Stimulated activated naive CD8-positive, alpha-beta T cell treated with anti-CD3 and anti-CD28 coated beads, Interleukin-15, amount 100 ng/mL, for 72 hours (primary cell): ENCODE measurements at regions not wholly inside any gene's neighbourhood (a gene's known extent, or its start where the extent isn't known, plus 50 kb on each side); places are given as distances from the start of the nearest gene placed in this dataset.

Experiments
- ATAC-seq: fragments of 150-1000 bp; cut with Tn5 transposase; 2 replicates; pipeline ENCODE4 v1.10.0; 2021; ENCODE audit warnings: mild to moderate bottlenecking, moderate library complexity
- DNase-seq, 2 donors: peaks; one replicate each; pipeline ENCODE4 v3.0.0; 2021 to 2022
- H3K27ac Mint-ChIP-seq, 2 donors: one replicate each; pipeline ENCODE4 v1.8.0; 2022; ENCODE audit warnings: mild to moderate bottlenecking in 2 of 2, mixed read lengths in 2 of 2, moderate library complexity in 2 of 2
- H3K27me3 Mint-ChIP-seq: one replicate; pipeline ENCODE4 v1.8.0; 2022; ENCODE audit warnings: mixed read lengths
- H3K4me1 Mint-ChIP-seq: one replicate; pipeline ENCODE4 v1.8.0; 2022; ENCODE audit warnings: mild to moderate bottlenecking, mixed read lengths
- H3K4me3 Mint-ChIP-seq, 2 donors: one replicate each; pipeline ENCODE4 v1.8.0; 2022; ENCODE audit warnings: mild to moderate bottlenecking in 2 of 2, mixed read lengths in 2 of 2, moderate library complexity in 1 of 2
- H3K9me3 Mint-ChIP-seq, 2 donors: one replicate each; pipeline ENCODE4 v1.8.0; 2022; ENCODE audit warnings: mixed read lengths in 2 of 2

DNA sequence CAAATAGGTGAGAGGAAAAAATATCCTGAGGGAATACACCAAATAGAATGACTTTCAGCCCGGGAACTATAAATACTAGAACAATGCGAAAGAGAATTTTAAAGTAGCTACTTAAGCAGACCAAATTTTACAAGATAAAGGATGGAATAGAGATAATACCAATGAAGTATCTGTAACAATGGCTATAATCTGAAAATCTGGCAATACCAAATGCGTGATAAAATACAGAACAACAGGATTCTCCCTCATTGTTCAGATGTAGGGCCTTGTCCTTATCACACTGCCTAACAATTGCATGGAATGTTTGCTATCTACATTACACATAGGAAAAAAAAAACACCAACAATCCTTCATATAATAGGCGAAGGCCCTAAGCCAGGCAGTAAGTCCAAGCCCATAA is 815.4 kb upstream of the MDGA2 start:
- ATAC-seq (no peak), DNase-seq (no peak)
- Mint-ChIP-seq H3K9me3 (peaks cover 0 to 14% of the 10 kb centered on the region in 2 donors), H3K4me1 (no peaks in the 10 kb centered on the region), H3K27ac (no peak overlapping the region), H3K27me3 (no peaks in the 10 kb centered on the region), H3K4me3 (no peak overlapping the region)

DNA sequence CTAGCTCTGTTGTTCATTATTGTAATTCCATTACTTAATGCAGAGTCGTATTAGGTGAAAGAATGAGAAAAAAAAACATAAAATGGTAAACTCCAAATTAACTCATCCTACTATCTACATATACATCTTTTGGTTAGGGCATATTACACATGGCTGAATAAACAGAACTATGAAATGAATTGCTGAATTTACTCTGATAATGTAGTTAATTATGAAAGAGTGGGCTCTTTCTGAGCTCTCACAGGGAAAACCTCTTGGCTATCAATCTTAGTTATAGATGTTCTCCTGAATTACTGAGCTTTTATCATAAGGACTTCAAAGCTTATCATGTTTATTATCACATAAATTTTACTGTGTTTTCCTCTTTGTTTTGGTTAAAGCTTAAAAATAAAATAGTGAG is 798.5 kb upstream of the MDGA2 start:
- no peak for DNase-seq
- H3K27me3 Mint-ChIP-seq, result no peaks in the 10 kb centered on the region
- no peak overlapping the region for H3K27ac Mint-ChIP-seq
- H3K9me3 Mint-ChIP-seq, result peaks cover 0 to 12% of the 10 kb centered on the region in 2 donors
- no peaks in the 10 kb centered on the region for H3K4me1 Mint-ChIP-seq
- no peak overlapping the region for H3K4me3 Mint-ChIP-seq
- no peak for ATAC-seq

DNA sequence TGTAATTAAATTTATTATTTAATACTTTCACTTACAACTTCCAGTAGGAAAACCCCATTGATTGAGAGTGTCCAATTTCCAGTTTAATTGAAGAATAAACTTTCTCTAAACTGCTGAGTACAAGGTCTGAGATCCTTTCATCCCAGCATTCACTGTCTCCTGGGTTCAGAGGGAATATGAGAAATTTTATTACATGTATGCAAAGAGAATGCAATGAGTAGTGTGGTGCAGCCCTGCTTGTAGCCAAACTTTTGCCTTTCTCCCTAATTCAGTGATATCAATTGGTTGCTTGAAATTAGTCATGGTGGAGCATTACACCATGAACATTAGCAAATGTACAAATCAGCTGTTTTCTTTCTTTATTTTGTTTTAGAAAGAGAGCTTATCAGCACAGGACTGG is 780.6 kb upstream of the MDGA2 start:
- H3K9me3 Mint-ChIP-seq, result no peaks in the 10 kb centered on the region
- H3K4me3 Mint-ChIP-seq, result no peak overlapping the region
- no peaks in the 10 kb centered on the region for H3K4me1 Mint-ChIP-seq
- no peak for ATAC-seq
- H3K27me3 Mint-ChIP-seq, result no peaks in the 10 kb centered on the region
- no peak overlapping the region for H3K27ac Mint-ChIP-seq
- no peak for DNase-seq

DNA sequence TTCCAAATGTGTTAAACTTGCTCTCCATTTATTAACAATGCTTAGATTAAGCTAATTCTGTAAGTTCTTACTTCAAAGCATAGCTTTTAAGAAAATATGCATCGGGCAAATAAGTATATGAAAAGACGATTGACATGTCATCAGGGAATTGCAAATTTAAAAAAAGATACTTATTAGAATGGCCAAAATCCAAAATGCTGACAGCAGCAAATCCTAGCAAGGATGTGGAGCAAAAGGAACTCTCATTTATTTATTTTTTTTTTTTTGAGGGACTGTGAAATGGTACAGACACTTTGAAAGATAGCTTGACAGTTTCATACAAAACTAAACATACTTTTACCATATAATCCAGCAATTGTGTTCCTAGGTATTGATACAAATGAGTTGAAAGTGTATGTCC is 779.5 kb upstream of the MDGA2 start:
- Mint-ChIP-seq H3K27ac (no peak overlapping the region), H3K9me3 (no peaks in the 10 kb centered on the region), H3K4me1 (no peaks in the 10 kb centered on the region), H3K4me3 (no peak overlapping the region), H3K27me3 (no peaks in the 10 kb centered on the region)
- ATAC-seq, result no peak
- DNase-seq, result no peak

DNA sequence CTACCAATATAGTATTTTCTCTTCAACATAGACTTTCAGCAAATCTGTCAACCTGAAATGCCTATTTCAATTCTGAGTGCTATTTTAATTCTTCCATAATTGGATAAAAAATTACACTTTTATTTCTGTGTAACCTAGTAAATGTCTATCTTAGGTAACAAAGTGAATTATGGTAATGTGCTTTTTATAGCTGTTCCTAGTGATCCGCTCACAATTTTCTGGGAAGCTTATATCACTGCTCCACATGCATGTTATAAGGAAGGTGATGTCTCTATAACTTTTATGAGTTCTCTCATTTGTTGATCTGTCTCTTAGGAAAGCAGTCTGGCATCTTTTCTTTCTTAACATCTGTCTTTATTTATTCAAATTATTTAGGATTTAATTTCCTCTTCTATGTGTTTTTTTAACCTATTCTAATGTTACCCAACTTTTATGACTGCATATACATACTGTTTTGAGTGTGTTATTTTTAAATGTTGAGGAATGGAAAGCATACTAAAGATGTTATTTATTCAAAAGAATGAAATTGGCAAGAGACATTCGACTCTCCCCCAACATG is 777.1 kb upstream of the MDGA2 start:
- Mint-ChIP-seq H3K27me3 (no peaks in the 10 kb centered on the region), H3K4me3 (no peak overlapping the region), H3K4me1 (no peaks in the 10 kb centered on the region), H3K27ac (no peak overlapping the region), H3K9me3 (peaks cover 5 to 7% of the 10 kb centered on the region in 2 donors)
- DNase-seq, result no peak
- ATAC-seq, result no peak

DNA sequence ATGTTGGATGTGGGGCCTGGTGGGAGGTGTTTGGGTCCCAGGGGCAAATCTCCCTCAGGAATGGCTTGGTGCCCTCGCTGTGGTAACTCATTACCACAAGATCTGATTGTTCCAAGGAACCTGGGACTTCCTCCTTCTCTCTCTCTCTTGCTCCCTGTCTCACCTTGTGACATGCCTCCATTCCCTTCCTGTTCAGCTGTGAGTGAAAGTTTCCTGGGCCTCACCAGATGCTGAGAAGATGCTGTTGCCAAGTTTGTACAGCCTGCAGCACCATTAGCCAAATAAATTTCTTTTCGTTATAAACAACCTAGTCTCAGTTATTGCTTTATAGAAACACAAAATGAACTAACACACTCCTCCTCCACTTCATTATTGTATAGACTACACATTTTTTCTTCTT is 759.8 kb upstream of the MDGA2 start:
- Mint-ChIP-seq H3K27ac (no peak overlapping the region), H3K4me1 (no peaks in the 10 kb centered on the region), H3K4me3 (no peak overlapping the region), H3K27me3 (no peaks in the 10 kb centered on the region), H3K9me3 (peaks cover 0 to 10% of the 10 kb centered on the region in 2 donors)
- ATAC-seq (no peak), DNase-seq (no peak)

DNA sequence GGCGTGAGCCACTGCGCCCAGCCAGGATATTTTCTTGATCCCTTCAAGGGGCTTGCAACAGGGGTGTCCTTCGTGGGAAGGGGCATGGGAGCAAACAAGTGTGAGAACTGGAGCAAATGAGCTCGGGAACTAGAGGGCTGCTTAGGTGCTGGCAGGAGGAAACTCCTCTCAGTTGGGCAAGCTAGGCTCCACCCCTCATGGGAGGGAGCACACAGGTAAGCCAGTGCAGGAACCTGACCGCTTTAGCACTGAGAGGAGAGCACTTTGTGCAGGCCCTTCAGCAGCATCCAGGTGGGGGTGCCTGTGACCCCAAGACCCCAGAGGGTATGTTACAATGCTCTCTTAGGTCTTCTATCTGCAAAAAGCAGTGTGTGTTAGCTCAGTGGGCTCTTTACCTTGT is 755.4 kb upstream of the MDGA2 start:
- ATAC-seq, result no peak
- Mint-ChIP-seq H3K4me1 (no peaks in the 10 kb centered on the region), H3K9me3 (peaks cover 0 to 10% of the 10 kb centered on the region in 2 donors), H3K4me3 (no peak overlapping the region), H3K27ac (no peak overlapping the region), H3K27me3 (no peaks in the 10 kb centered on the region)
- DNase-seq, result no peak

DNA sequence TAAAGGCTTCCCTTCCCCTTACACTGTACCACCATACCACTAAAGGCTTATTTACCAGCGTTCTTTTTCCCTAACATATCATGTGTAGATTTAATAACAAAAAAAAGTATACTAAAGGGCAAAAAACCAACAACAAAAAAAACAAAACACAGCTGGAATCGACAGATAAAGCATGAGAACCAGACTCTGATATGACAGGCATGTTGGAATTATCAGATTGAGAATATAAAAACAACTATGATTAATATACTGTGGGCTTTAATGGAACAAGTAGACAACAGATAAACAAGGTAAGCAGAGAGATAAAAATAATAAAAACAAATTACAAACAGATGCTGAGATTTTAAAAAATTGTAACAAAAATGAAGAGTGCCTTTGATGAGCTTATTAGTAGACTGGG is 754.1 kb upstream of the MDGA2 start:
- DNase-seq (no peak), ATAC-seq (no peak)
- Mint-ChIP-seq H3K27ac (no peak overlapping the region), H3K9me3 (peaks cover 0 to 10% of the 10 kb centered on the region in 2 donors), H3K4me3 (no peak overlapping the region), H3K27me3 (no peaks in the 10 kb centered on the region), H3K4me1 (no peaks in the 10 kb centered on the region)

DNA sequence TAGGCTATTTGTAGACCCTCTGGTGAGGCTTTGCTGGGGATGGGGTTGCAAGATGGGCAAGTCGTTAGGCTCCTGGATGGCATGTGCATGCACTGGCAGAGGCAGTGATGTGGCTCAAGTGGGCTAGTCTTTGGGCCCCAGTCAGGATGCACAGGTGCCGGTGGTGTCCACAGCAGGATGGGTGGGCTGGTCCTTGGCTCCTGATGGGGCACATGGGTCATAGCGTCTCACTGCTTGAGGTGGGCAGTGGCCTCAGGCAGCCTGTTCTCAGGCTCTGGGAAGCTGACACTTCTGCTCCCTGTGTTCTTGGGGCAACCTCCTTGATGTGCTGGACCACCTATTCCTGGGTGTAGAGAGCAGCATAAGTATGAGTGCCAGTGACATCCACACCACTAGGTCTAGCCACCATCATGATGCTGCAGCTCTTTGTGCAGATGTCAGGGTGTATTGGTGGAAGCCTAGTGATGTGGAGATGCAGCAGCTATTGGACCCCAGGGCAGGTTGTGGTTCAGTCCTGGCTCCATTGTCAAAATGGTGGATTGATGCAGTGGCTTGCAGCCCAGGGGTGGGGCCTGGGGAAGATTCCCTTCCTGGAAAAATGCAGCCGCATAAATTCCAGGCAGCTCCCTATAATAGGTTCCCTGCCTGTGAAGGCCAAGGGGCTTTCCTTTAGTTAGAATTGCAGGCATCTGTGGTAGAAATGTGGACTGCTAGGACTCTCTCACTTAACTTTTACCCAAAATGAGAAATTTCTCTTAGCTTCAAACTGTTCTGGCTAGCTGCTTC is 742.5 kb upstream of the MDGA2 start:
- ATAC-seq, result no peak
- H3K27me3 Mint-ChIP-seq, result no peaks in the 10 kb centered on the region
- H3K9me3 Mint-ChIP-seq, result peaks cover 7 to 39% of the 10 kb centered on the region in 2 donors
- no peaks in the 10 kb centered on the region for H3K4me1 Mint-ChIP-seq
- no peak overlapping the region for H3K4me3 Mint-ChIP-seq
- no peak for DNase-seq
- H3K27ac Mint-ChIP-seq, result no peak overlapping the region

DNA sequence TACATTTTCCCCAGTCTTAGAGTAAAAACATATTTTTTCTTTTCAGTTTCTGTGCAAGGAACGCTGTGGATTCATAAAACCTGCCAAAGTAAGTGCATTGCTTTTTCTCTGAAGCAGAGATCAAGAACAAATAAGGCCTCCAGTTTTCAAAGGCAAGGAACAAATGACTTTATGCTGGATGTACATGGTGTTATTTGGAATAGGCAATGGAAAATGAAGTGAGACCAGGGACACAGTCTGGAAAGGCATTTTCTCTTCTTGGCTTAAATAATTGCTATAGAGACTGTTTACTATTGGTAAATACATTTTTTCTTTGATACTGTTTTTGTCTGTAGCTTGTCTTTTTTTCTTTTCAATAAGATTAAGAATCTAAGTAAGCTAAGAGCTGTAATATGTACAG is 725.9 kb upstream of the MDGA2 start:
- DNase-seq (no peak), ATAC-seq (no peak)
- Mint-ChIP-seq H3K9me3 (peaks cover 0 to 11% of the 10 kb centered on the region in 2 donors), H3K4me3 (no peak overlapping the region), H3K27ac (no peak overlapping the region), H3K4me1 (no peaks in the 10 kb centered on the region), H3K27me3 (no peaks in the 10 kb centered on the region)

DNA sequence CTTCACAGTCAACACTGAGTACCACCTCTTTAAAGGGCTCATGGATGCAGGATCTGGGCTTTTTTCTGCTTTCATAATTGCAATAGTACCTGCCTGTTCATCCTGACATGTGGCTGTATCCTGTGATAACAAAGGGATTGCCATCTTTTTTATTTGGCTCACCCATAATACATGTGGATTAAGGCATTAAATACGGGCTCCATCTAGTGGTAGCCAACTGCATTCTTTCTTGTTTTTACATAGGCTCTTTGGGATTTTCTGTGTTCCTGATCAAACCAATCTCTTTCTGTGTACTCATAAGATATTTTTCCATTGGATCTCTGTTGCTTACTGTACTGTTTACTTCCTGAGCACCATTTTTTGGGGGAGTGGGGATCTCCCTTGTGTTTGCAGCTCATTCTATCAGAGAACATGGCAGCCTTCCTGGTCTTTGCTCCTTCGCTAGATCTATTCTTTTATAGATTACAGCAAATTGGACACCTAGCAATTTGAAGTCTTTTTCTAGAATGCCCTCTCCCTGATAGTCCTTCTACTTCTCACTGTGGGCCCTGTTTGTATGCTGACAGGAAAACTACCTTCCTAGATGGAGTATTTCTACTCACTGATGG is 723.4 kb upstream of the MDGA2 start:
- no peaks in the 10 kb centered on the region for H3K27me3 Mint-ChIP-seq
- no peak overlapping the region for H3K4me3 Mint-ChIP-seq
- DNase-seq (no peak), ATAC-seq (no peak)
- no peaks in the 10 kb centered on the region for H3K4me1 Mint-ChIP-seq
- no peak overlapping the region for H3K27ac Mint-ChIP-seq
- H3K9me3 Mint-ChIP-seq, result no peaks in the 10 kb centered on the region

DNA sequence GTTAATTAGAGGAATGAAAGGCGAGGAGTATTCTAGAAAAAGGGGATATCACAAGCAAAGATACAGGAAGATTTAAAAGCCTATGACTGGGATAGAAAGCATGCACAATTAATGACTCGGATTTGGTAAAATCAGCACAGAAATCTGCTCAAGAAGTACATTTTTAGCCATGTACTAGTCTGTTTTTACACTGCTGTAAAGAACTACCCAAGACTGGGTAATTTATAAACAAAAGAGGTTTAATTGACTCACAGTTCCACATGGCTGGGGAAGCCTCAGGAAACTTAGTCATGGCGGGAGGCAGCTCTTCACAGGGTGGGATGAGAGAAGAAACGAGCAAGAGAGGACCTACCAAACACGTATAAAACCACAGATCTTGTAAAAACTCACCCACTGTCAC is 716.3 kb upstream of the MDGA2 start:
- Mint-ChIP-seq H3K4me1 (no peaks in the 10 kb centered on the region), H3K27ac (no peak overlapping the region), H3K4me3 (no peak overlapping the region), H3K9me3 (peaks cover 0 to 5% of the 10 kb centered on the region in 2 donors), H3K27me3 (no peaks in the 10 kb centered on the region)
- DNase-seq (no peak), ATAC-seq (no peak)

DNA sequence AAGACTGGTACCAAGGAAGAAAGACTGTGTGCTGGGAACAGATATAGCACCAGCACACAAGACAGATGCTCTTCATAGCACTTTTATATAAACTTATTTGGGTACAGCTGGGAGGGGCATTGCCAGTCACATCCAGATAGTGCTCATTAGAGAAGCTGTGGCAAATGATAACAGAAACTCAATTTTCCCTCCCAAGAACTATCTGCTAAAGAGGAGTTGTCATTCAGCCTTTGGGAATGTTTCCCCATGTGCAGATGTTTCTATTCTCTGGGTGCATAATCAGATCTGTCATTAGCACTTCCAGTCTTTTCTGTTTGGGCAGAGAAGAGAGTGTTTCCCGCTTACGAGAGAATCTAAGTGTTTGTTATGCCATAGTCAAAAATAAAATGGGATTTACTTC is 714.9 kb upstream of the MDGA2 start:
- ATAC-seq (no peak), DNase-seq (no peak)
- Mint-ChIP-seq H3K27ac (no peak overlapping the region), H3K9me3 (peaks cover 0 to 5% of the 10 kb centered on the region in 2 donors), H3K4me3 (no peak overlapping the region), H3K4me1 (no peaks in the 10 kb centered on the region), H3K27me3 (no peaks in the 10 kb centered on the region)

DNA sequence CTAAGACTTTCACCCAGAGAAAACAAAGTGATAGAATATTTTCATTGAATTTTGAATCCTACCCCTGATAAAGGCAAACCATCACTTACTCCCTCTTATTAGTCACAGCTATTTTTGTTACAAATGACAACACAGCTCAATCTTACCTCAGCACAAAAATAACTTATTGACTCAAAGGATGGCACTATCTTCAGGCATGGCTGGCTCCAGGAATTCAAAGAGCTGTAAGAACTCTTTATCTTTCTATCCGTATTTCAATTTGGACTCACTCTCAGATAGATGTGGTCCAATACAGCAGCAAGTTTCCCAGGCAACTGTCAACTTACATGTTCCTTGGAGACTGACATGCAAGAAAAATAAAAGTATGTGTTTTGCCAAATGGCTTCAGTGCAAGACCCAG is 709.4 kb upstream of the MDGA2 start:
- ATAC-seq, result no peak
- no peaks in the 10 kb centered on the region for H3K4me1 Mint-ChIP-seq
- no peak overlapping the region for H3K27ac Mint-ChIP-seq
- peaks cover 0 to 5% of the 10 kb centered on the region in 2 donors for H3K9me3 Mint-ChIP-seq
- H3K27me3 Mint-ChIP-seq, result no peaks in the 10 kb centered on the region
- no peak for DNase-seq
- H3K4me3 Mint-ChIP-seq, result no peak overlapping the region

DNA sequence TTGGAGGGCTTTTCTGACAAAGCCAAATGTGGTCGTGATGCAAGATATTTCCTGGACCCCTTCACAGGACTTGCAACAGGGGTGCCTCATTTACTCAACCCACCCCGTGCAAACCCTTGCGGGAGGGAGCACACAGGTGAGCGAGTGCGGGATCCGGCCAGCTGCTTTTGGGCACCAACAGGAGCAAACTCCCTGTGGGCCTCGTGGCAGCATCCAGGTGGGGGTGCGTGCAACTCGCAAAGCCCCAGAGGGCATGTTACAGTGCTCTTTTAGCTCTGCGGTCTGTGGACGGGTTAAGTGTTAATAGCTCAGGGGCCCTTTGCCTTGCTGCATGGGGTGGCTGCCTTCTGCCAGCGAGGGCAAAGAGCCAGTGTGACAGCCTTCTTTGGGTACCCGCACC is 707.6 kb upstream of the MDGA2 start:
- H3K27me3 Mint-ChIP-seq, result no peaks in the 10 kb centered on the region
- no peak overlapping the region for H3K4me3 Mint-ChIP-seq
- no peaks in the 10 kb centered on the region for H3K4me1 Mint-ChIP-seq
- DNase-seq (no peak), ATAC-seq (no peak)
- H3K27ac Mint-ChIP-seq, result no peak overlapping the region
- peaks cover 0 to 3% of the 10 kb centered on the region in 2 donors for H3K9me3 Mint-ChIP-seq

DNA sequence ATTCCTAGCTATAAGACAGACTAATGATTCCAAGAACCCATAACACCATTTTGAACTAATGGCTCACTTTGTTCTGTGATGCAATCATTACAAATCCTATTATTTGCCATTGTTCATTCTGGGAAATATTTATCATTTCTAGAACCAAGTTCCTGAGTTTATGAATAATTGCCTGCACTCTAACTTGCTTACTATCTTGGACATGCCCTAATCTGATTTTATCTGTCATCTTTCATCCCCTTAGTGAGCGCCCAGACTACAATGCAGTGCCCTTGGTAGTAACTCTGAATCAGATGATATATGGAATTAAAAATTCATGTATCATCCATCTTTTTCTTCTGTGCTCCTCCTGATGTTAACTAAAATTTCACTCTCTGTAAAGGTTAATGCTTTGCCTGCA is 703.1 kb upstream of the MDGA2 start:
- Mint-ChIP-seq H3K9me3 (no peaks in the 10 kb centered on the region), H3K4me3 (no peak overlapping the region), H3K27me3 (no peaks in the 10 kb centered on the region), H3K4me1 (no peaks in the 10 kb centered on the region), H3K27ac (no peak overlapping the region)
- ATAC-seq, result no peak
- DNase-seq, result no peak
